Activated CD4-positive, alpha-beta T cell treated with anti-CD3 and anti-CD28 coated beads, Interleukin-2, amount 10 ng/mL, durations not matched to agents 7 days and 5 days (primary cell): ENCODE measurements at regions not wholly inside any gene's neighbourhood (a gene's known extent, or its start where the extent isn't known, plus 50 kb on each side); places are given as distances from the start of the nearest gene placed in this dataset.
"Not testable (repeated sequence)": the region's sequence is repeated elsewhere in the genome, so short reads cannot be mapped to it uniquely, and the experiment has no call there.

Source experiments
- CTCF ChIA-PET: fragments of 350-600 bp; sonication (Branson Sonifier 250); formaldehyde crosslinking; loops from one replicate; lab custom pipeline; 2021; ENCODE audit warnings: antibody characterized with exemption; lab: Charles Lee
- POLR2A ChIA-PET: fragments of 350-600 bp; sonication (Branson Sonifier 250); formaldehyde crosslinking; loops from one replicate; lab custom pipeline; 2021; ENCODE audit warnings: antibody characterized with exemption; lab: Charles Lee
- DNase-seq: peaks from one replicate; pipeline ENCODE4 v3.0.0-alpha.2; 2020
- H3K27ac Mint-ChIP-seq: one replicate; pipeline ENCODE4 v1.8.0; 2021; ENCODE audit warnings: mild to moderate bottlenecking, moderate library complexity, mixed read lengths
- H3K27me3 Mint-ChIP-seq: one replicate; pipeline ENCODE4 v1.8.0; 2021; ENCODE audit warnings: mixed read lengths
- H3K36me3 Mint-ChIP-seq: one replicate; pipeline ENCODE4 v1.8.0; 2021; ENCODE audit warnings: low read depth, mixed read lengths
- H3K4me1 Mint-ChIP-seq: one replicate; pipeline ENCODE4 v1.8.0; 2021; ENCODE audit warnings: mixed read lengths
- H3K4me3 Mint-ChIP-seq: one replicate; pipeline ENCODE4 v1.8.0; 2021; ENCODE audit warnings: mild to moderate bottlenecking, moderate library complexity, mixed read lengths
- H3K9me3 Mint-ChIP-seq: one replicate; pipeline ENCODE4 v1.8.0; 2021; ENCODE audit warnings: mixed read lengths

GRCh38 chr12:131440209-131441059 lies 270.5 kb upstream of the SFSWAP start:
- H3K27me3 Mint-ChIP-seq, H3K4me3 Mint-ChIP-seq, POLR2A ChIA-PET, H3K36me3 Mint-ChIP-seq, H3K9me3 Mint-ChIP-seq, H3K4me1 Mint-ChIP-seq, DNase-seq, CTCF ChIA-PET, H3K27ac Mint-ChIP-seq: not testable (repeated sequence)

GRCh38 chr12:131441060-131441396 lies 269.9 kb upstream of the SFSWAP start:
- Mint-ChIP-seq H3K4me1 (no peaks in the 10 kb centered on the region), H3K9me3 (no peaks in the 10 kb centered on the region), H3K27ac (no peak overlapping the region), H3K4me3 (no peak overlapping the region), H3K27me3 (no peaks in the 10 kb centered on the region), H3K36me3 (no peaks in the 10 kb centered on the region)
- ChIA-PET POLR2A (no interaction called here), CTCF (no interaction called here)
- DNase-seq = no peak

GRCh38 chr12:131441638-131442336 lies 269.1 kb upstream of the SFSWAP start:
- no peak overlapping the region for H3K27ac Mint-ChIP-seq
- ChIA-PET POLR2A (no interaction called here), CTCF (no interaction called here)

GRCh38 chr12:131442337-131442918 lies 268.5 kb upstream of the SFSWAP start:
- Mint-ChIP-seq H3K4me1 (no peaks in the 10 kb centered on the region), H3K36me3 (no peaks in the 10 kb centered on the region), H3K27ac (no peak overlapping the region), H3K4me3 (no peak overlapping the region), H3K9me3 (no peaks in the 10 kb centered on the region), H3K27me3 (no peaks in the 10 kb centered on the region)
- no peak for DNase-seq
- CTCF ChIA-PET = no interaction called here
- POLR2A ChIA-PET = no interaction called here

More at GRCh38 chr12:131441638-131442336, 269.1 kb upstream of the SFSWAP start:
- H3K4me1 Mint-ChIP-seq = no peaks in the 10 kb centered on the region
- H3K27me3 Mint-ChIP-seq = no peaks in the 10 kb centered on the region
- no peaks in the 10 kb centered on the region for H3K9me3 Mint-ChIP-seq
- no peak overlapping the region for H3K4me3 Mint-ChIP-seq
- no peaks in the 10 kb centered on the region for H3K36me3 Mint-ChIP-seq
- no peak for DNase-seq

GRCh38 chr12:131443019-131444000 lies 267.6 kb upstream of the SFSWAP start:
- DNase-seq = no peak
- POLR2A ChIA-PET = no interaction called here
- H3K27ac Mint-ChIP-seq = no peak overlapping the region
- no peaks in the 10 kb centered on the region for H3K36me3 Mint-ChIP-seq
- no peak overlapping the region for H3K4me3 Mint-ChIP-seq
- H3K4me1 Mint-ChIP-seq = no peaks in the 10 kb centered on the region
- H3K9me3 Mint-ChIP-seq = no peaks in the 10 kb centered on the region
- CTCF ChIA-PET = no interaction called here
- no peaks in the 10 kb centered on the region for H3K27me3 Mint-ChIP-seq

- Mint-ChIP-seq H3K4me3 (no peak overlapping the region), H3K36me3 (no peaks in the 10 kb centered on the region), H3K9me3 (no peaks in the 10 kb centered on the region), H3K27ac (no peak overlapping the region), H3K4me1 (no peaks in the 10 kb centered on the region), H3K27me3 (no peaks in the 10 kb centered on the region)
- DNase-seq = no peak
- POLR2A ChIA-PET = no interaction called here
- CTCF ChIA-PET = no interaction called here
Observed at GRCh38 chr12:131444220-131445164, 266.4 kb upstream of the SFSWAP start.

GRCh38 chr12:131445184-131445774 lies 265.6 kb upstream of the SFSWAP start:
- H3K9me3 Mint-ChIP-seq = no peaks in the 10 kb centered on the region
- DNase-seq = no peak
- H3K27ac Mint-ChIP-seq = no peak overlapping the region
- H3K4me3 Mint-ChIP-seq = no peak overlapping the region
- peaks cover under 1% of the 10 kb centered on the region for H3K27me3 Mint-ChIP-seq
- ChIA-PET POLR2A (no interaction called here), CTCF (no interaction called here)
- no peaks in the 10 kb centered on the region for H3K36me3 Mint-ChIP-seq
- H3K4me1 Mint-ChIP-seq = no peaks in the 10 kb centered on the region

- ChIA-PET CTCF (no interaction called here), POLR2A (no interaction called here)
- Mint-ChIP-seq H3K9me3 (no peaks in the 10 kb centered on the region), H3K27ac (no peak overlapping the region), H3K4me1 (no peaks in the 10 kb centered on the region), H3K4me3 (no peak overlapping the region), H3K27me3 (peaks cover 4% of the 10 kb centered on the region), H3K36me3 (no peaks in the 10 kb centered on the region)
- no peak for DNase-seq
Observed at GRCh38 chr12:131445795-131446194, 265.1 kb upstream of the SFSWAP start.

- CTCF ChIA-PET, H3K9me3 Mint-ChIP-seq, H3K4me3 Mint-ChIP-seq, POLR2A ChIA-PET, H3K27ac Mint-ChIP-seq, H3K36me3 Mint-ChIP-seq, H3K4me1 Mint-ChIP-seq, DNase-seq: not testable (repeated sequence)
- H3K27me3 Mint-ChIP-seq = peaks cover 14% of the 10 kb centered on the region
Observed at GRCh38 chr12:131447636-131448035, 263.3 kb upstream of the SFSWAP start.

- no peaks in the 10 kb centered on the region for H3K36me3 Mint-ChIP-seq
- POLR2A ChIA-PET = no interaction called here
- no peak for DNase-seq
- H3K9me3 Mint-ChIP-seq = no peaks in the 10 kb centered on the region
- H3K4me3 Mint-ChIP-seq = no peak overlapping the region
- H3K4me1 Mint-ChIP-seq = no peaks in the 10 kb centered on the region
- no peak overlapping the region for H3K27ac Mint-ChIP-seq
- CTCF ChIA-PET = no interaction called here
- H3K27me3 Mint-ChIP-seq = peaks cover 14% of the 10 kb centered on the region
Observed at GRCh38 chr12:131448254-131448795, 262.6 kb upstream of the SFSWAP start.

GRCh38 chr12:131449027-131449426 lies 261.9 kb upstream of the SFSWAP start:
- ChIA-PET POLR2A (no interaction called here), CTCF (no interaction called here)
- H3K27ac Mint-ChIP-seq = no peak overlapping the region
- no peaks in the 10 kb centered on the region for H3K4me1 Mint-ChIP-seq
- H3K27me3 Mint-ChIP-seq = peaks cover 14% of the 10 kb centered on the region
- H3K36me3 Mint-ChIP-seq = no peaks in the 10 kb centered on the region
- no peak overlapping the region for H3K4me3 Mint-ChIP-seq
- H3K9me3 Mint-ChIP-seq = no peaks in the 10 kb centered on the region
- DNase-seq = no peak
